GM06990 (cell line): ENCODE measurements at regions not wholly inside any gene's neighbourhood (a gene's known extent, or its start where the extent isn't known, plus 50 kb on each side); places are given as distances from the start of the nearest gene placed in this dataset.

ENCODE experiments used
- DNase-seq: peaks from one replicate; pipeline ENCODE4 v3.0.0-alpha.2; 2011; ENCODE audit not compliant: insufficient read length; ENCODE audit errors: extremely low read depth
- H3K27me3 ChIP-seq: replicated peaks from 2 replicates; pipeline ENCODE4 v1.6.0; 2011; ENCODE audit warnings: low read length; ENCODE audit not compliant: control insufficient read depth, insufficient read depth
- H3K36me3 ChIP-seq: 2 replicates; pipeline ENCODE4 v1.5.1; 2011; ENCODE audit warnings: low read length; ENCODE audit not compliant: control insufficient read depth, insufficient read depth
- H3K4me3 ChIP-seq: replicated peaks from 2 replicates; pipeline ENCODE4 v1.5.1; 2011; ENCODE audit warnings: low read depth, mild to moderate bottlenecking, control low read depth, low read length
- CTCF ChIP-seq: IDR thresholded peaks from 2 replicates; pipeline ENCODE4 v1.5.1; 2011; ENCODE audit warnings: low read length, control low read depth, mild to moderate bottlenecking, inconsistent platforms; ENCODE audit not compliant: insufficient read depth, poor library complexity, severe bottlenecking

- Histone ChIP-seq H3K36me3 (no peaks in the 10 kb centered on the region), H3K4me3 (no peak overlapping the region), H3K27me3 (no peaks in the 10 kb centered on the region)
- no peak for TF ChIP-seq CTCF
- no peak for DNase-seq
Measured at GRCh38 chr7:10117815-10118214, 855.9 kb upstream of the PHF14 start.

GRCh38 chr7:10120936-10121335, 852.7 kb upstream of the PHF14 start:
- Histone ChIP-seq H3K36me3 (no peaks in the 10 kb centered on the region), H3K27me3 (no peaks in the 10 kb centered on the region), H3K4me3 (no peak overlapping the region)
- no peak for TF ChIP-seq CTCF
- DNase-seq: no peak

- Histone ChIP-seq H3K36me3 (no peaks in the 10 kb centered on the region), H3K4me3 (no peak overlapping the region), H3K27me3 (no peaks in the 10 kb centered on the region)
- no peak for DNase-seq
- TF ChIP-seq CTCF: no peak
Measured at GRCh38 chr7:10121631-10122030, 852.0 kb upstream of the PHF14 start.

- TF ChIP-seq CTCF: no peak
- Histone ChIP-seq H3K27me3 (no peaks in the 10 kb centered on the region), H3K4me3 (no peak overlapping the region), H3K36me3 (no peaks in the 10 kb centered on the region)
- no peak for DNase-seq
Measured at GRCh38 chr7:10122551-10123100, 851.0 kb upstream of the PHF14 start.

- Histone ChIP-seq H3K4me3 (no peak overlapping the region), H3K36me3 (no peaks in the 10 kb centered on the region), H3K27me3 (no peaks in the 10 kb centered on the region)
- no peak for TF ChIP-seq CTCF
- no peak for DNase-seq
Measured at GRCh38 chr7:10128748-10129147, 844.9 kb upstream of the PHF14 start.
